AG04450 (cell line): ENCODE measurements at regions not wholly inside any gene's neighbourhood (a gene's known extent, or its start where the extent isn't known, plus 50 kb on each side); places are given as distances from the start of the nearest gene placed in this dataset.
"Not testable (repeated sequence)": the region's sequence is repeated elsewhere in the genome, so short reads cannot be mapped to it uniquely, and the experiment has no call there.

Experiments
- CTCF ChIA-PET: fragments of 300-600, 350-600 bp; formaldehyde crosslinking; extraction: SDS; loops from one replicate; lab custom pipeline; 2022; ENCODE audit warnings: antibody characterized with exemption, inconsistent platforms; lab: Charles Lee
- POLR2A ChIA-PET: fragments of 350-600 bp; formaldehyde crosslinking; extraction: SDS; loops from one replicate; lab custom pipeline; 2021; ENCODE audit warnings: antibody characterized with exemption, inconsistent platforms; lab: Yijun Ruan, JAX
- DNase-seq: peaks from one replicate; pipeline ENCODE4 v3.0.0-alpha.2; 2011; ENCODE audit warnings: low read depth, low spot score
- H3K27ac ChIP-seq: one replicate; pipeline ENCODE4 v1.5.1; 2012; ENCODE audit warnings: low read depth, low read length, control low read depth
- H3K27me3 ChIP-seq: one replicate; pipeline ENCODE4 v1.6.0; 2012; ENCODE audit warnings: low read length; ENCODE audit not compliant: control insufficient read depth, insufficient read depth
- H3K4me3 ChIP-seq: 2 replicates; pipeline ENCODE4 v1.5.1; 2011; ENCODE audit warnings: mild to moderate bottlenecking, low read depth, low read length, control low read depth
- H3K9me3 ChIP-seq: 2 replicates; pipeline ENCODE4 v1.5.1; 2012; ENCODE audit warnings: low read length; ENCODE audit not compliant: control insufficient read depth, insufficient read depth
- CTCF ChIP-seq: IDR thresholded peaks from 2 replicates; pipeline ENCODE4 v1.5.1; 2011; ENCODE audit warnings: low read depth, low read length, control low read depth, inconsistent platforms

- no peak for DNase-seq
- H3K9me3 ChIP-seq, result peaks cover 43% of the 10 kb centered on the region
These were observed 192.5 kb downstream of the ASMT start for GRCh38 chrX:1807301-1807731.

GRCh38 chrX:1809581-1809980 is 194.7 kb downstream of the ASMT start:
- CTCF ChIA-PET, result no interaction called here
- POLR2A ChIA-PET, result no interaction called here

More at GRCh38 chrX:1807301-1807731, 192.5 kb downstream of the ASMT start:
- no peak for TF ChIP-seq CTCF
- H3K27me3 ChIP-seq, result no peaks in the 10 kb centered on the region
- ChIA-PET CTCF (no interaction called here), POLR2A (no interaction called here)
- no peak overlapping the region for H3K27ac ChIP-seq
- H3K4me3 ChIP-seq, result no peak overlapping the region

GRCh38 chrX:1813809-1814208 is 198.9 kb downstream of the ASMT start:
- no peak for DNase-seq
- CTCF ChIA-PET, result no interaction called here
- POLR2A ChIA-PET, result no interaction called here
- Histone ChIP-seq H3K4me3 (no peak overlapping the region), H3K27me3 (no peaks in the 10 kb centered on the region), H3K27ac (no peak overlapping the region), H3K9me3 (peaks cover 45% of the 10 kb centered on the region)
- TF ChIP-seq CTCF, result no peak

More at GRCh38 chrX:1809581-1809980, 194.7 kb downstream of the ASMT start:
- no peak overlapping the region for H3K4me3 ChIP-seq
- DNase-seq, result no peak
- H3K27me3 ChIP-seq, result no peaks in the 10 kb centered on the region
- peaks cover 48% of the 10 kb centered on the region for H3K9me3 ChIP-seq
- TF ChIP-seq CTCF, result no peak
- no peak overlapping the region for H3K27ac ChIP-seq

GRCh38 chrX:1815456-1816175 is 200.8 kb downstream of the ASMT start:
- ChIA-PET CTCF (no interaction called here), POLR2A (no interaction called here)
- no peak for TF ChIP-seq CTCF
- peaks cover 40% of the 10 kb centered on the region for H3K9me3 ChIP-seq
- H3K4me3 ChIP-seq, result no peak overlapping the region
- H3K27me3 ChIP-seq, result no peaks in the 10 kb centered on the region
- H3K27ac ChIP-seq, result no peak overlapping the region
- DNase-seq, result no peak

GRCh38 chrX:1816387-1816982 is 201.6 kb downstream of the ASMT start:
- CTCF ChIA-PET, H3K27me3 ChIP-seq, H3K4me3 ChIP-seq, POLR2A ChIA-PET, H3K27ac ChIP-seq, DNase-seq: not testable (repeated sequence)
- H3K9me3 ChIP-seq, result peaks cover 40% of the 10 kb centered on the region
